ACC112 (cell line): ENCODE measurements at regions not wholly inside any gene's neighbourhood (a gene's known extent, or its start where the extent isn't known, plus 50 kb on each side); places are given as distances from the start of the nearest gene placed in this dataset.

ENCODE experiments used
- H2AFZ ChIP-seq: fragments of 200-600 bp; sonication (generic); one replicate; pipeline ENCODE4 v1.6.0; 2017; ENCODE audit warnings: antibody characterized with exemption, low read length; ENCODE audit not compliant: unreplicated experiment
- H3K27ac ChIP-seq: fragments of 200-600 bp; sonication (generic); 2 replicates; pipeline ENCODE4 v1.5.1; 2014; ENCODE audit warnings: low read depth, mild to moderate bottlenecking, antibody characterized with exemption, low read length, moderate library complexity
- H3K27me3 ChIP-seq: fragments of 200-600 bp; sonication (generic); 2 replicates; pipeline ENCODE4 v1.6.1; 2014; ENCODE audit warnings: mild to moderate bottlenecking, antibody characterized with exemption, low read length, moderate library complexity, mixed read lengths; ENCODE audit not compliant: insufficient read depth
- H3K36me3 ChIP-seq: fragments of 200-600 bp; sonication (generic); 2 replicates; pipeline ENCODE4 v1.6.1; 2016; ENCODE audit warnings: mild to moderate bottlenecking, antibody characterized with exemption, low read length, moderate library complexity, mixed read lengths; ENCODE audit not compliant: insufficient read depth
- H3K4me1 ChIP-seq: fragments of 200-600 bp; sonication (generic); one replicate; pipeline ENCODE4 v1.6.1; 2016; ENCODE audit warnings: low read length, mixed read lengths; ENCODE audit not compliant: insufficient read depth, unreplicated experiment, control insufficient read depth
- H3K4me3 ChIP-seq: fragments of 200-600 bp; sonication (generic); 2 replicates; pipeline ENCODE4 v1.5.1; 2014; ENCODE audit warnings: mild to moderate bottlenecking, low read depth, low read length
- H3K79me2 ChIP-seq: fragments of 200-600 bp; sonication (generic); one replicate; pipeline ENCODE4 v1.6.0; 2016; ENCODE audit warnings: low read length; ENCODE audit not compliant: control insufficient read depth, unreplicated experiment, insufficient read depth

DNA sequence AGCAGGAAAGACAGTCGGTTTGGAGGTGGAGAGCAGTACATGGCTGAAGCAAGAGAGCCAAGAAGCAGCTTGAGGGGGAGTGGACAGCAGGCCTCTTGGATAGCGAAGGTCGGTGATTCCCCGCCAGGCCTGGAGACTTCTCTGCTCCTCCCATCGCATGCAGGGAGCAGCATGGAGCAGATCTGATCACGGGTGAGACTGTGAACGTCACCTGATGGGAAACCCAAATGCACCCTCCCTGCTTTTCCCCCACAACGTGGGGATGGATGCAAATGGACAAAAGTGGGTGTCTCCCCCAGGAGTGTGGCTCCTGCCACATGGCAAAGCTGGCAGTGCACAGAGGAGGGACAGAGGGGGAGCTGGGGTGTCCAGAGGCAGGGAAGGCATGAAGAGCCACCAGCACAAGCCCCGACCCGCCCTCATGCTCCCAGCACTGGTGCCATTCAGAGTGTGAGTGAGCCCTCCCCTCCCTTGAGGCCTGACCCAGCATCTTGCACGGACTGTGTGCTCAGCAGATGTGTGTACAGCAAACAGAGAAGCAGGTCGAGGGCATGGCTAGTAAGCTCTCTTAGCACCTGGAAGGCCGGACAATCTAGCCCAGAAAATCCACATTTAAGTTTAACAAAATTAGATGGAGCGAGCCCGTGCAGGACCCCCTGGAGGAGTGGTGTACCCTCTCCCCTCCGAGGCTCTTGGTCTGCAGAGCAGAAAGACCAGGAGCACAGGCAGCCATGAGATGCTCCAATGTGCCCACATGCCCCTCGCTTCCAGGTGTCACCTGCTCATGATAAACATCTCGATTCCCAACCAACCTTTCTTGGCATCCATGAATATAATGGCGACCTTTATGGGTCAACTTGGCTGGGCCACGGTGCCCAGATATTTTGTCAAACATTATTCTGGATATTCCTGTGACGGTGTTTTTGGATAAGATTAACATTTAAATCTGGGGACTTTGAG is 661.7 kb downstream of the TBC1D22A start:
- Histone ChIP-seq H3K27me3 (no peaks in the 10 kb centered on the region), H3K36me3 (no peaks in the 10 kb centered on the region), H2AFZ (no peak overlapping the region), H3K27ac (no peak overlapping the region), H3K4me3 (no peak overlapping the region), H3K4me1 (no peaks in the 10 kb centered on the region), H3K79me2 (no peaks in the 10 kb centered on the region)

- H3K36me3 ChIP-seq, result no peaks in the 10 kb centered on the region
- no peak overlapping the region for H2AFZ ChIP-seq
- H3K27ac ChIP-seq, result no peak overlapping the region
- no peak overlapping the region for H3K4me3 ChIP-seq
- H3K27me3 ChIP-seq, result no peaks in the 10 kb centered on the region
- no peaks in the 10 kb centered on the region for H3K79me2 ChIP-seq
- H3K4me1 ChIP-seq, result no peaks in the 10 kb centered on the region
These were observed 660.8 kb downstream of the TBC1D22A start for GRCh38 chr22:47423266-47423665.

DNA sequence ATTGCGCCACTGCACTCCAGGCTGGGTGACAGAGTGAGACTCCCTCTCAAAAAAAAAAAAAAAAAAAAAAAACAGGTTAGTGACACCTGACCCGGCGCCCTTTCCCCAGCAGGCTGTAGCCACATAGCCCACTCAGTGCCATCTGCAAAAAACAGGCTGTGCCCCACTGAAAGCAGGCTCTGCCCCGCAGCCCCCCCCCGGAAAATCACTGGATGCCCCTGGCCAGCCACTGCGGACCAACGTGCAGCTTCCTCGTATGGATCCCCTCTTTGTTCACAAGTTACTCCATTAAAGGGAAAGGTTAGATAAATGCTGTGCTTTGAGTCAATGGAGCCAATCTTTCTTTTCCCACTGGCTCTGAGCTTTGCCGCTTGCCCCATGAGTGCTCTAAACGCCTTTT is 660.3 kb downstream of the TBC1D22A start:
- Histone ChIP-seq H3K36me3 (no peaks in the 10 kb centered on the region), H3K4me1 (no peaks in the 10 kb centered on the region), H3K27me3 (no peaks in the 10 kb centered on the region), H3K27ac (no peak overlapping the region), H3K4me3 (no peak overlapping the region), H3K79me2 (no peaks in the 10 kb centered on the region), H2AFZ (no peak overlapping the region)

- Histone ChIP-seq H3K4me1 (no peaks in the 10 kb centered on the region), H3K27ac (no peak overlapping the region), H2AFZ (no peak overlapping the region), H3K36me3 (no peaks in the 10 kb centered on the region), H3K79me2 (no peaks in the 10 kb centered on the region), H3K4me3 (no peak overlapping the region), H3K27me3 (no peaks in the 10 kb centered on the region)
These were observed 659.4 kb downstream of the TBC1D22A start for GRCh38 chr22:47421846-47422245.

DNA sequence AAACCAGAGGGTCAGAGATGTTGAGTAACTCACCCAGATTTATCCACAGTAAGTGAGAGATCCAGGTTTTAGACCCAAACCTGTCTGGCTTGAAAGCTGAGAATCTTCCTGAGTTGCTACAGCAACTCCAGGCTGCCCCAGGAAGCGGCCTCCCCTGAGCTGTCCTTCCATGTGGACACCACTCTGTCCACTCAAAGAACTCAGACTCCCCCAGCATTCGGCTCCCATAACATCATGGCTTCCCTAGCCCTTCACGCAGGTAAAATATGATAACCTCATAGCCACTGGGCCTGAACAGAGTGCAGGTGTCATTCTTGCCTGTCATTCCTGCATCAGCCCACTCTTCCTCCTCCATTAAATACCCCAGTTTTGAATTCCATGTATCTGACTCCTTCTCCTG is 657.8 kb downstream of the TBC1D22A start:
- Histone ChIP-seq H2AFZ (no peak overlapping the region), H3K27ac (no peak overlapping the region), H3K79me2 (no peaks in the 10 kb centered on the region)

GRCh38 chr22:47419239-47419638 is 656.8 kb downstream of the TBC1D22A start:
- H3K27ac ChIP-seq, result no peak overlapping the region
- no peak overlapping the region for H2AFZ ChIP-seq
- no peaks in the 10 kb centered on the region for H3K4me1 ChIP-seq
- H3K4me3 ChIP-seq, result no peak overlapping the region
- H3K79me2 ChIP-seq, result no peaks in the 10 kb centered on the region
- no peaks in the 10 kb centered on the region for H3K27me3 ChIP-seq
- H3K36me3 ChIP-seq, result no peaks in the 10 kb centered on the region

More for the DNA sequence above, 657.8 kb downstream of the TBC1D22A start:
- H3K36me3 ChIP-seq, result no peaks in the 10 kb centered on the region
- no peaks in the 10 kb centered on the region for H3K4me1 ChIP-seq
- no peaks in the 10 kb centered on the region for H3K27me3 ChIP-seq
- no peak overlapping the region for H3K4me3 ChIP-seq

DNA sequence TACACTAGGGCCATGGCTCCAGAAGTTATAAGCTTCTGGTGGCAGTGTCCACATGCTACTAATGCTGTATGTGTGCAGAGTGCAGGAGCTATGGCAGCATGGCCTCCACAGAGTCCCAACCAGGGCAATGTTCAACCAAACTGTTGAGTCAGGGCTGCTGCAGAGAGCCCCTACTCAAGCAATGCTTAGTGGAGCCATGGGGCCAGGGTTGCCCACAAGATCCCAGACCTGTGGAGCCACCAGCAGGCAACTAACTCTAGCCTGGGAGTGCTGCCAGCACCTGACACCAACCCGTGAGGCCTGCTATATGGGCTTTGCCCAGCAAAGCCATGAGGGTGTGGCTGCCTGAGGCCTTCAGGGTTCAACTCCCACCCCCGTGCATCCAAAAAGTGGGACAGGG is 655.2 kb downstream of the TBC1D22A start:
- Histone ChIP-seq H3K4me1 (no peaks in the 10 kb centered on the region), H3K27me3 (no peaks in the 10 kb centered on the region), H3K79me2 (no peaks in the 10 kb centered on the region), H3K36me3 (no peaks in the 10 kb centered on the region), H2AFZ (no peak overlapping the region), H3K27ac (no peak overlapping the region), H3K4me3 (no peak overlapping the region)

DNA sequence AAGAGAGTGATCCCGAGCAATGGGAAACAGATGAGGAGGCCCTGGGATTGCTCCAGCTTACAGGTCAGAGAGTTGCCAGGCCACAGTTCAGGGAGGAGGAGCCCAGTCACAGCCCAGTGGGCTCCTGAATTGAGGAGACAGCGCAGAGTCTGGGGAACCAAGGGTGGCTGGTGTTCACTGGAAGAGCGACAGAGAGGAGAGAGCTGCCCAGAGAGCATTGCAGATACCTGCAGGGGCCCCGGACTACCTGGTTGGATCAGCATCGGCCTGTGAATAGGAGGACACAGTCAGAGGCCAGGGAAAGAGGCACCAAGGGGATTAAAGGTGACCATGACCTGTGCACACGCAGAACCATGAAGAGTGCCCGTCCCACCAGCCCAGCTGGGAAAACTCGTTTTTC is 648.6 kb downstream of the TBC1D22A start:
- Histone ChIP-seq H3K4me1 (no peaks in the 10 kb centered on the region), H2AFZ (no peak overlapping the region), H3K36me3 (no peaks in the 10 kb centered on the region), H3K79me2 (no peaks in the 10 kb centered on the region), H3K27ac (no peak overlapping the region), H3K4me3 (no peak overlapping the region), H3K27me3 (no peaks in the 10 kb centered on the region)

DNA sequence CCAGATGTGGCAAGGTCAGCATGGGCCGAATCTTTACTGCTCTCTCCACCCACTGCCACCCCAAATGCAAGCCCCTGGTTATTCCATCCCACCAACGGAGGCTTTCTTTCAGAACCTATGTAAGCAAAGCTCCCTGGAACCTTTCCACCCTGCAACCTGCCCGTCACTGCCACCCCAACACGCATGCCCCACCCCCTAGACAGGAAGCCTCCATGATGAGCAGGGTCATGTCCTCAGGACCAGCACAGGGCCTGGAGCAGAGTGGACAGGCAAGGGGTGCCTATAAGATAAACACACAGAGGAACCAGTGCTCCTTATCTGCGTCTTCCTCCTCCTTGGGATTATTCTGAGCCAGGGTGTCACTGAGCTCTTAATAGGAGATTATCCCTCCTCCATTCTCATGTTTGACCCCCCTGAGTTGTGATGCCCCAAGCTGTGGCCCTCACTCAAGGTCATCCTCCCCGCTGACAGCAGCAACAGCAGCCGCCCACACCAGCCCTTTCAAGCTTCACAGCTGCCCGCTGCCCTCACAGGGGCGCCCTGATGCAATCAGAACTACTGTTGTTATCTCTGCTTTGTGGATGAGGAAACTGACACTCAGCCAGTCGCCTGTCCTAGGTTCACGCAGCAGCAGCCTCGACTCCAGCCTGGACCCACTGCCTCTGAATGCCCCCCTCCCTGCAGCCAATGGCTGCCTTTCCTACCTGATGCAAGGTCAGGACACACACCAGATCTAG is 647.3 kb downstream of the TBC1D22A start:
- no peaks in the 10 kb centered on the region for H3K27me3 ChIP-seq
- H3K36me3 ChIP-seq, result no peaks in the 10 kb centered on the region
- H3K27ac ChIP-seq, result no peak overlapping the region
- H3K79me2 ChIP-seq, result no peaks in the 10 kb centered on the region
- no peaks in the 10 kb centered on the region for H3K4me1 ChIP-seq
- H2AFZ ChIP-seq, result no peak overlapping the region
- no peak overlapping the region for H3K4me3 ChIP-seq

DNA sequence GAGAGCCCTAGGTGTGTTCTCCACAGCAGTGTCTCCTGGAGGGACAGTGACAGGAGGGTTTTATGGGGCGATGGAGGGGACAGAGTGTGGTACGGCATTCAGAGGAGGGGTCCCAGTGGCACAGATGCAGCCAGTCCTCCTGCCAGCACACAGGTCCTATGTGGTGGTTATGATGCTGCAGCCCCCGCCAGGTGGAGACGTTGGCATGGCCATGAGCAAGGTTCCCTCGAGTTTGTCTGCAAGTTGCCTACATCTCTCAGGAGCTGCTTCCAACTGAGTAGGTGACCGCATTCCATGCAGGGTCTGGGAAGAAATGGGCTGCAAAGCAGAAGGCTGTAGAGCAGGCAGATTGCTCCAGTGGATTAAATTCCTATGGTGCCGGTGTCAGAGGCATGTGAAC is 646.0 kb downstream of the TBC1D22A start:
- Histone ChIP-seq H3K36me3 (no peaks in the 10 kb centered on the region), H2AFZ (no peak overlapping the region), H3K27me3 (no peaks in the 10 kb centered on the region), H3K27ac (no peak overlapping the region), H3K4me3 (no peak overlapping the region), H3K4me1 (no peaks in the 10 kb centered on the region), H3K79me2 (no peaks in the 10 kb centered on the region)
